DOHH2 (cell line): ENCODE measurements at regions not wholly inside any gene's neighbourhood (a gene's known extent, or its start where the extent isn't known, plus 50 kb on each side); places are given as distances from the start of the nearest gene placed in this dataset.

Experiments used
- EZH2phosphoT487 ChIP-seq: fragments of 200-600 bp; sonication (generic); IDR thresholded peaks from 2 replicates; pipeline ENCODE4 v1.6.1; 2017; ENCODE audit warnings: borderline replicate concordance, mild to moderate bottlenecking, antibody characterized with exemption, low read length, moderate library complexity, mixed read lengths
- TF ChIP-seq, protein P1 (sequence below): fragments of 200-600 bp; sonication (generic); IDR thresholded peaks from one replicate; pipeline ENCODE4 v1.5.1; 2014; ENCODE audit warnings: antibody characterized with exemption, mild to moderate bottlenecking, low read depth, low read length; ENCODE audit not compliant: poor library complexity, severe bottlenecking

DNA sequence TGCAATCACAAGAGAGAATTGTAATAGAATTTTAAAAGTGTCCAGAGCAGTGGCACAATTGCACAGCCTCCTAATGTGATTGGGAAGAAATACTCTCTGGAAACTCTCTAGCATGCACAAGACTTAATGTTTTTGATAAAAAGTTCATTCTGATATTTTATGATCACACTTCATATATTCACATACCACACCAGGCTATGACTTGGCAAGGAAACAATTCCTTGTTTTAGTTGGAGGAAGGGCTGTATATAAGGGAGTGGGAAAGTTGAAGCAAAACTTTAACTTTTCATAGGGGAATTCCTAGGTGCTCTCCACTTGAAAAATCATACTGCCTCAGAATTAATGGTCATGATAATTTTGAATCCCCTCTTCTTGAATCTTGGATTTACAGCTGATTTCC lies 61.5 kb upstream of the ASB17 start:
- TF ChIP-seq, protein P1, sequence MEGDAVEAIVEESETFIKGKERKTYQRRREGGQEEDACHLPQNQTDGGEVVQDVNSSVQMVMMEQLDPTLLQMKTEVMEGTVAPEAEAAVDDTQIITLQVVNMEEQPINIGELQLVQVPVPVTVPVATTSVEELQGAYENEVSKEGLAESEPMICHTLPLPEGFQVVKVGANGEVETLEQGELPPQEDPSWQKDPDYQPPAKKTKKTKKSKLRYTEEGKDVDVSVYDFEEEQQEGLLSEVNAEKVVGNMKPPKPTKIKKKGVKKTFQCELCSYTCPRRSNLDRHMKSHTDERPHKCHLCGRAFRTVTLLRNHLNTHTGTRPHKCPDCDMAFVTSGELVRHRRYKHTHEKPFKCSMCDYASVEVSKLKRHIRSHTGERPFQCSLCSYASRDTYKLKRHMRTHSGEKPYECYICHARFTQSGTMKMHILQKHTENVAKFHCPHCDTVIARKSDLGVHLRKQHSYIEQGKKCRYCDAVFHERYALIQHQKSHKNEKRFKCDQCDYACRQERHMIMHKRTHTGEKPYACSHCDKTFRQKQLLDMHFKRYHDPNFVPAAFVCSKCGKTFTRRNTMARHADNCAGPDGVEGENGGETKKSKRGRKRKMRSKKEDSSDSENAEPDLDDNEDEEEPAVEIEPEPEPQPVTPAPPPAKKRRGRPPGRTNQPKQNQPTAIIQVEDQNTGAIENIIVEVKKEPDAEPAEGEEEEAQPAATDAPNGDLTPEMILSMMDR, result no peak
- no peak for TF ChIP-seq EZH2phosphoT487
